ENCODE measurements at regions not wholly inside any gene's neighbourhood (a gene's known extent, or its start where the extent isn't known, plus 50 kb on each side); places are given as distances from the start of the nearest gene placed in this dataset.

- DNase-seq (ENCODE audit: extremely low read depth in 1 of 11, low read depth in 9 of 11, low spot score in 4 of 11) = no peak
Observed at GRCh38 chr2:120550282-120550681, 185.4 kb upstream of the GLI2 start.

DNA sequence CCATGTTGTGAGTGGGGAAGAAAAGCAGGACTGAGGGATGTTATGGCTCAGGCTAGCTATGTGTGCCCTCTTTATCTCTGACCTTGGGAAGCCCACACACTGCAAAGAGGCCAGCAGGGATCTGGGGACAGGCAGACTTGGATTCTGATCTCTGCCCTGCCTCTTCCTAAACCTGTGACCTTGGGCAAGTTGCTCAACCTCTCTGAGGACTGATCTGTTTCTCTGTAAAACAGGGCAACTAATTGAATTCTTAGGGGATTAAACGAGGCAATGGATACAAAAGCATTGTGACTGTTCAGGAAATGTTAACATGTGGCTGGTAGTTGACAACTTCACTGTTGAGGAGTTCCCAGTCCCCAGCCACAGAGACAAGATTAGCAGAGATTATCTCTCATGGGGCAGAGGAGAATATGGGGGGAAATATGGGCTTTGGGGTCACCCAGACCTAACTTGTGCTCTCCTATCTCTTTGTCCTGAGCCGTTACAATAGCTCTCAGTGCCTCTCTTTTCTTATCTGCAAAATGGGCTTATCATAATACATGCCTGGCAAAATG, 184.7 kb upstream of the GLI2 start:
- DNase-seq (ENCODE audit: extremely low read depth in 1 of 11, low read depth in 9 of 11, low spot score in 4 of 11) = no peak

DNA sequence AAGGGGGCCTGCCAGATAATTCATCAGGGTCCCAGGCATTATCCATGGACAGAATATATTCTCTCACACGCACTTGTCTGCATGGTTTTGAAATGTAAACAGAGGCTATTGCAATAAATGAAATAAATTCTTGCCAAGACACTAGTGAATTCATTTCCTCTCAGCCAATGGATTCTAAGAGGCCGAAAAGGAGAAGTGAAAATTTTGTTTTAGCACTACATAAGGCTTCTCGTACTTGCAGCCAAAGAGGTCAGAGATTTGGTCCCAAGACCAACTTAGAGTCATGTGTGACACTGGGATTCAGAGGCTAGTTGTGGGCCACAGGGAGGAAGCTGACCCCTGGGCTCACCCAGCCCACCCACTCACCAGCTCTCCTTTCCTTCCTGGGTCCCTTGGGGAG, 184.1 kb upstream of the GLI2 start:
- DNase-seq (ENCODE audit: extremely low read depth in 1 of 11, low read depth in 9 of 11, low spot score in 4 of 11) = no peak

DNA sequence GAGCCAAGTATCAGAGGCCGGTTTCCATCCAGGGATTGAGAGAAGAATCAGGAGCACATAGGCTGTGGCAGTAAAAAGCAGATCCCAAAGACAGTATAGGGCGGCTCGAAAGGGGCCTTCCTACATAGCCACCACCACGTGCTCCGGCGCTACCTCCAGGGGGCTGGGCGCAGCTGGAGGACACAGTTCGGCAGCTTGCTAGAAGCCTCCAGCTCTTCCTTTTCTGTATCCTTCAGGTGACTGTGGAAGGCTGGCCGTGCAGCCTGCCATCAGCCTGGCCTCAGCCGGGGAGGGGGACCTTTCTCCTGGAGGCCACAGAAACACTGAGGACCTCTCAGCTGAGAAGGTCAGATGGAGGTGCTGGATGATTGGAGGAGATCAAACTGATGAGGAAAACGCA, 183.6 kb upstream of the GLI2 start:
- no peak for DNase-seq (ENCODE audit: extremely low read depth in 1 of 11, low read depth in 9 of 11, low spot score in 4 of 11)

GRCh38 chr2:120552800-120553481, 182.7 kb upstream of the GLI2 start:
- peak in 3 of 11 donors; percentile 29 to 69 (median 53) for DNase-seq (ENCODE audit: extremely low read depth in 1 of 11, low read depth in 9 of 11, low spot score in 4 of 11)

DNA sequence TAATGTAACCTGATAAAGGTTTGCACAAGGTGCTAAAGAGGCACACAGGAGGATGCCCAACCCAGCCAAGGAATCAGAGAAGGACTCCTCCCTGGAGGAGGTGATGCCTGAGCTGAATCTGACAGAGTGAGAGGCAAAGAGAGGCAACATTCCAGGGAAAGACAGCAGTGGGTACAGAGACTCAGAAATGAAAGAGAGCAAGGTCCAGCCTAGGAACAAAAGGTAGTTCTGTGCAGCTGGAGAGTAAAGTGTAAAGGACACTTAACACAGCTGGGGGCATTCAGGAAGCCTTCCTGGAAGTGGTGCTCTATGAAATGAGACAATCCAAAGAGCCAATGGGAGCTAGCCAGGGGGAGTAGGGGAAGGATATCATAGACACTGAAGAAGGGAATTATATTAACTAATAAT, 181.0 kb upstream of the GLI2 start:
- DNase-seq (ENCODE audit: extremely low read depth in 1 of 11, low read depth in 9 of 11, low spot score in 4 of 11) = no peak

DNA sequence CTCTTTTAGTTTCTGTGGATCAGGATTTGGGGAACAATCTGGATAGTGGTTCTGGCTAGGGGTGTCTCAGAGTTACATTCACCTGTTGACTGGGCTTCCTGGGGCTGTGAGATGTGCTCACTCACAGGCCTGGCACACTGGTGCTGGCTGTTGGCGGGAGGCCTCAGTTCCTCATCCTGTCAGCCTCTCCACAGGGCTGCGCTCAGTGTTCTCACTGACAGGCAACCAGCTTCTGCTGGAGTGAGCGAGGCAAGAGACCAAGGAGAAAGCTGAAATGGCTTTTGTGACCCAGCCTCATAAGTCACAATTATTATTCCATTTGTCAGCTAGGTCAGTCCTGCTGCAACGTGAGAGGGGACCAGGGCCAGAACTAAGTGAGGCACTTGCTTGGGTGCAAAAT, 180.6 kb upstream of the GLI2 start:
- no peak for DNase-seq (ENCODE audit: extremely low read depth in 1 of 11, low read depth in 9 of 11, low spot score in 4 of 11)

GRCh38 chr2:120556911-120557310, 178.8 kb upstream of the GLI2 start:
- no peak for DNase-seq (ENCODE audit: extremely low read depth in 1 of 11, low read depth in 9 of 11, low spot score in 4 of 11)

DNA sequence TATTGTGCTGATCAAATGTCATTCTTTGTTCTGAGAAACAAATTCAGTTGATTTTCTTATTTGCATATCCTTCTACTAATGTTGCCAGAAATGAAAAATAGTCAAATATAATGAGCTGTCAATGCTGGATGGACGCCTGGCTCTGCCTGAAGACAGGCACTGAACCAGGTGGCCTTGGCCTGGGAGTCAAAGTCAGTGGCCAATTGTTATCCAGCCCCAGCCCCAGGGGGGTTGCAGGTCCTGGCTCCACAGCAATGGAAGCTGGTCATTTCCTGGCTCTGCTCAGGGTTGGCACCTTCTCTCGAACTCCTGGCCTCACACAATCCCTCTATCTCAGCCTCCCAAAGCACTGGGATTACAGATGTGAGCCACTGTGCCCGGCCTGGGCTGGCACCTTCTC, 176.8 kb upstream of the GLI2 start:
- no peak for DNase-seq (ENCODE audit: extremely low read depth in 1 of 11, low read depth in 9 of 11, low spot score in 4 of 11)

GRCh38 chr2:120559401-120559800, 176.3 kb upstream of the GLI2 start:
- no peak for DNase-seq (ENCODE audit: extremely low read depth in 1 of 11, low read depth in 9 of 11, low spot score in 4 of 11)

GRCh38 chr2:120560330-120560729, 175.3 kb upstream of the GLI2 start:
- DNase-seq (ENCODE audit: extremely low read depth in 1 of 11, low read depth in 9 of 11, low spot score in 4 of 11) = no peak

GRCh38 chr2:120561379-120562035, 174.2 kb upstream of the GLI2 start:
- DNase-seq (ENCODE audit: extremely low read depth in 1 of 11, low read depth in 9 of 11, low spot score in 4 of 11) = peak in 4 of 11 donors; percentile 27 to 65 (median 58)

- no peak for DNase-seq (ENCODE audit: extremely low read depth in 1 of 11, low read depth in 9 of 11, low spot score in 4 of 11)
Observed at GRCh38 chr2:120562218-120563005, 173.3 kb upstream of the GLI2 start.

DNA sequence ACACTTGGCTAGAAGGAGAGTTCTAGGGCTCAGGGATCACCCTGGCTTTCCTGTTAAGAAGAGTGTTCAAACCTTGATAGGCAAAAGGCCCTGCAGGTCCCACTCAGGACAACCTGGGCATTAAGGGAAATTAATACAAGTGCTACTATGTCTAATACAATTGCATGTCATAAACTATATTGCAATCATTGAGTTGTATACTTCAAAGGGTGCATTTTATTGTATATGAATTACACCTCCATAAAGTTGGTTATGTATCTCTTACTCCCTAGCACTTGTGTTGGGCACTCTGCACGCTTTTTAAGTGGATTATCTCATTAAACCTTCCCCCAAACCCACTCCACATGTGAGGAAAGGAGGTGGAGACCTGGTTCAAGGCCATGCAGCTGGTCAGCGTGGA, 172.1 kb upstream of the GLI2 start:
- no peak for DNase-seq (ENCODE audit: extremely low read depth in 1 of 11, low read depth in 9 of 11, low spot score in 4 of 11)

- peak in 2 of 11 donors; percentile 44 to 53 for DNase-seq (ENCODE audit: extremely low read depth in 1 of 11, low read depth in 9 of 11, low spot score in 4 of 11)
Observed at GRCh38 chr2:120564213-120565094, 171.2 kb upstream of the GLI2 start.

- no peak for DNase-seq (ENCODE audit: extremely low read depth in 1 of 11, low read depth in 9 of 11, low spot score in 4 of 11)
Observed at GRCh38 chr2:120565095-120565460, 170.6 kb upstream of the GLI2 start.

- no peak for DNase-seq (ENCODE audit: extremely low read depth in 1 of 11, low read depth in 9 of 11, low spot score in 4 of 11)
Observed at GRCh38 chr2:120565929-120566328, 169.7 kb upstream of the GLI2 start.

DNA sequence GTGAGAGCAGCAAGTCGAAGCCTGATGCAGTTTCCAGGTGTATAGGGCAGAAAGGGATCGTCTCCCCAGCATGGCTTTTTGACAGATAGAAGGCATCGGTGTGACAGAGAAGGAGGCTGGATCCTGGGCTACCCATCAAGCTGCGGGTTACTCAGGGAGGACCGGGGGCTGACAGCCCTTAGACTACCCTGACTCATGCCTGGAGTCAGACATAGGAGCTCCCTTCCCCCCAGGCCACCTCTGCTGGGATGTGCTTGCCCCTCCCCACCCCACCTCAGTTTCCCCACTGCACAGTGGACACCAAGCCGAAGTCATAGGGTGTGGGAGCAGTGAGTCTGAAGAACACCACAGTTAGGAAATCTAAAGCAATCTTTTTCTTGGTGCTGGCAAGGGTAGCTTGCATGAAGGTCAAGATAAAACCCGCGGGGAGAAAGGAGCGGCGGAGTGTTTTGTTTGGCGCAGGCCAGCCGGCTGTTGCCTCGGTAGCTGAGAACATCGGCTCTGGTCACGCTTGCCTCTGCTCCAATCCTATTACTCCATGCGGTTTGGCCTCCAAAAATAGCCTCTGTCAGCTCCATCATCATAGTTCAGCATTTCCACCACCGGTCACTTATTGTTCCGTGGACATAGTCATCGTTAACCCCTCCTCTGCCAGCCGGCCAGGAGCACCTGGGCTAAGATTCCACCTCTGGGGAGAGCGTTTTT, 169.2 kb upstream of the GLI2 start:
- DNase-seq (ENCODE audit: extremely low read depth in 1 of 11, low read depth in 9 of 11, low spot score in 4 of 11) = no peak
